GM21447 (cell line): ENCODE measurements at regions not wholly inside any gene's neighbourhood (a gene's known extent, or its start where the extent isn't known, plus 50 kb on each side); places are given as distances from the start of the nearest gene placed in this dataset.

ENCODE experiments used
- ATAC-seq: cut with Tn5 transposase; IDR thresholded peaks from one replicate; pipeline ENCODE4 v1.9.1; 2021; ENCODE audit not compliant: unreplicated experiment

GRCh38 chr19:31164791-31165251 lies 184.4 kb downstream of the TSHZ3 start:
- no peak for ATAC-seq

- no peak for ATAC-seq
Measured at GRCh38 chr19:31160336-31160926, 188.8 kb downstream of the TSHZ3 start.

DNA sequence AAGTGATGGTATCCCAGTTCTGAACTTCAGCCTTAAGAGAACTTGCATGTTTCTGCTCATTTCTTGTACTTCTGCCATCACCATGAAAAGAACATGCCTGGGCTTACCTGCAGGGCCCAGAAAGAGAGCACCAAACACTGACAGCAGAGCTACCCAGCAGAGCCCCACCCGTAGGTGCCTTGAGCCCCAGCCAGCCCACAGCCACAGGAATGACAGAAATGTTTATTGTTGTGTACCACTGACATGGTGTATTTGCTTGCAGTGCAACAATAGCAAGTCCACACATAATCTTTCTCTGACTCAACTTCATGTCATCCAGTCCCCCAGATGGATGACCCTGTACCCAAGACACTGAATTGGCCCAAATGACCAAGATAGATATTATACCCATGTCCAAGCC lies 195.2 kb downstream of the TSHZ3 start:
- ATAC-seq: no peak

GRCh38 chr19:31152906-31153305 lies 196.3 kb downstream of the TSHZ3 start:
- no peak for ATAC-seq

DNA sequence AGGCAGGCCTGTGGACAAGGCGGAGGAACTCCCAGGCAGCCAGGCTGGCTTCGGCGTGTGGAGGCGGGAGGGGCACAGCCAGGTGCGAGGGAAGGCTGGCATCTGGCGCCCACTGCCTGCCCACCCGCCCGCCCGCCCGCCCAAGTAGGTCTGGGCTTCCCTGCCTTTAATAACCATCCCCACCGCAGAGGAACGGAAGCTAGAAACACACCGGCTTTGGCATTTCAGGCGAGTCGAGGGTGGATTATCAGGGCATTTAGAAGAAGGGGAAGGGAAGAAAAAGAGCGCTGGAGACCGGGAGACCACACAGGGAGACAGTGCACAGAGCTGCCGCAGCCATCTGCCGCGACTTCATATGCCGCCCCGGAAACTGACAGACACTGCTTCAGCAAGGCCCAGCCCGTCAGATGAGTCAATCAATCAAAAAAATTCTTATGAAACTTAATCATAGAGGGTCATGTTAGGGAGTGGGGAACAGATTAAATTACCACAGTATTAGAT lies 199.7 kb downstream of the TSHZ3 start:
- ATAC-seq: no peak

DNA sequence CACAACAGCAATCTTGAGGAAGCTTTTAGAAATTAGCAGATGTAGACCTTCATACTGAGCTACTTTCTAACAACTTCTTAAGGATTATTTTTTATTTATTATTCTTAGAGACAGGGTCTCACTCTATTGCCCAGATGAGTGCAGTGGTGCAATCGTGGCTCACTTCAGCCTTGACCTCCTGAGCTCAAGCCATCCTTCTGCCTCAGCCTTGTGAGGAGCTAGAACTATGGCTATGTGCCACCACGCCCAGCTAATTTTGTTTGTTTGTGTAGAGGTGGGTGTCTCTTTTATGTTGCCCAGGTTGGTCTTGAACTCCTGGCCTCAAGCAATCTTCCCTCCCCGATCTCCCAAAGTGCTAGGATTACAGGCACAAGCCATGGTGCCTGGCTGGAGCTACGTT lies 200.6 kb downstream of the TSHZ3 start:
- ATAC-seq: no peak

DNA sequence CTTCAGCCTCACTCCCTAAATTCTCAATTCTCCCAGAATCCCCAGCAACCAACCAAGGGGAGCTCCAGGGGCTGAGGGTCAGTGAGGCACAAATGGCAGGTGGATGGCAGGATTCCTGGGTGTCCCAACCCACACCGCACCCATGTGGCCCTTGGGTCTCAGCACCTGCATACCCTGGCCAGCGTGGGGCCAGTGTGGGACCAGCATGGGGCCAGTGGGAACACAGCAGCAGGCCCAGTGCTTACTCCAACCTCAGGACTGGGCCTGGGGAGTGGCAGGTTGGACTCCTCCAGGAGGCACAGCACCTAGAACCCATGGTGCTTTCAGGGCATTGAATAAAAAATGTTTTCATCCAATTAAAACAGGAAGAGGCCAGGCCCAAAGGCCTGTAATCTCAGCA lies 202.0 kb downstream of the TSHZ3 start:
- ATAC-seq: no peak

DNA sequence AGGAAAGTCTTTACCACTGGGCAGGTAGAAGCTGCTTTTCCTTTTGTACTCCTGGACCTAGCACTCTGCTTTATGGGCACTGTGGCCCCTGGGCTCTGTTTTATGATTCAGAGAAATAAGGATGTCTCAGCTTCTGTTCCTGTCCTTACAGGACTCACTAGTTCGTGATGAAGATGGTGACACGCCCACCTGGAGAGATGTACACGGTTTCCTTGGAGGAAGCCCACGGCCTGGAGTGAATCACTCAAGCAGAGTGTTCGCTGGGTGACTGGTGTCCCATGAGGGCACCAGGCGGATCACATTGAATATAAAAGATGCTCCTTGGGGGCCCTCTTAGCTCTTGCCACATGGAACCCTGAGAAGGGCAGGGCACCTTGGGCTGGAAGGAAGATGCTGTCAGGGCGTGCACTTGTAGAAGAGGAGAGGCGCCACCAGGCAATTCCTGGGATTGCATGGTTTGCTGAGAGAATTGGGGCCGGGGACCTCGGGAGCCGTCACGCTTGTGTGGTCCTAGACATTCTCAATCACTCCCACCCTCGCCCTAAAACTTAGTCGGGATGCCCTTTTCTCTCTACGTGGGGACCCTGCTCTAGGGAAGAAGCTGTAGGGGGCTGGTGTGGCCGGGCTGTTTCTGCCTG lies 202.6 kb downstream of the TSHZ3 start:
- no peak for ATAC-seq

GRCh38 chr19:31146015-31146414 lies 203.2 kb downstream of the TSHZ3 start:
- ATAC-seq: no peak

GRCh38 chr19:31145007-31145406 lies 204.2 kb downstream of the TSHZ3 start:
- no peak for ATAC-seq

DNA sequence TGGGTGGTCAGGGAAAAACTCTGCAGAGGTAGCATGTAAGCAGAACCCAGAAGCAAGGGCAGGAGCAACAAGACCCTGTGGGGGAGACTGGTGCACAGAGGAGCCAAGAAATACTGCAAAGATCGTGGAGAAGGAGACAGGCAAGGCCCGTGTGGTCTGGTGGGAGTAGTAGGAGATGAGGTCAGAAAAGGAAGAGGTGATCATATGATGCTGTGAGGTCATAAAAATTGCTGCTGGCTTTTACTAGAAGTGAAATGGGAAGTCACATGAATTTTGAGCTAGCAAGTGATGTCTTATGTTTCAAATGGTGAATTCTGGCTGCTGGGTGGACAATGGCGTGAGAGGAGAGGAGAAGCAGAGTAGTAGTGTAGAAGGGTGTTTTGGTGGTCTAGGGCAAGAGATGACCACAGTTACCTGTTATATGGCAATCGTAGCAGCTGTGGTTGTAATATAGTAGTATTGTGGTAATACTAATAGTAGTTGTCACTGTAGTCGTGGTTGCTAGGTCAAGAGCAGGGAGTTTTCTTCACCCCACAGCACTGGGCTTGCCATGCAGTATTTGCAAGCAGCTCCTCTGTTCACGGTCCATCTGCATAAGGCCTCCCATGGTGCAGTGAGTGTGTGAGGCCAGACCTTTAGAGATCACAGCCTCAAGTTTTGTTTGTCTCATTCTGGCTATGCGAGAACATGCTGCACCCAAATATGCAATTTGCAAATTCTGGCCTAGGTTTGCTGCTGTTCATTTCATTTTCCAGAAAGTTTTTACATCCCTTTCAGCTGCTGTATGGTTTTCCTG lies 205.0 kb downstream of the TSHZ3 start:
- no peak for ATAC-seq

- ATAC-seq: no peak
Measured at GRCh38 chr19:31141301-31141700, 207.9 kb downstream of the TSHZ3 start.

- ATAC-seq: no peak
Measured at GRCh38 chr19:31140717-31141116, 208.5 kb downstream of the TSHZ3 start.

DNA sequence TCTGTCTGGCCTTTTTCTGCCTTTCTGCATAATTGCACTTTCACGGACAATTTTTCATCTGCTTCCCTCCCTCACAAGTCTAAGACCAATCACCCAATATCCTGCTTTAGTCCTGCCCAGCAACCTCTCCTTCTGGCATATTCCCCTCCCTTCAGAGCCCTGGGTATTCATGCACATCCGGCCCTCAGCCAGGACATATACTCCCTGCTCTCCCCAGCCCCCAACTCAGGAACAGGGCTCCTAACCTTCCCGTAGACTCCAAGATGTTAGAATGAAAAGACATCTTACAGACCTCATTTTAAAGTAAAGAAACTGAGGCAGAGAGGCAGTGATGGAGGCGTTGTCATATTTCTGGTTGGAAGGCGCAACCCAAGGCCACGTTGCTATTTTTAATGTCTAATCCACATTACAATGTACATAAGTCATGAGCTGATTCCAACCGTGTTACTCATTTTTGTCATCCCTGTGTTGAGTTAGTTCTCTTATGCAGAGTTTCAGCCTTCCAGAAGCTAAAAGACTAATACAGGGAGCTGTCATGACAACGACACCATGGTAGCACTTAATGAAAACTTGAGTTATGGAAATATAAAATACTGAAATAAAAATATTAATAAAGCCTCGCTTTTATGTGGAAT lies 209.2 kb downstream of the TSHZ3 start:
- no peak for ATAC-seq

- ATAC-seq: no peak
Measured at GRCh38 chr19:31138077-31138476, 211.2 kb downstream of the TSHZ3 start.

DNA sequence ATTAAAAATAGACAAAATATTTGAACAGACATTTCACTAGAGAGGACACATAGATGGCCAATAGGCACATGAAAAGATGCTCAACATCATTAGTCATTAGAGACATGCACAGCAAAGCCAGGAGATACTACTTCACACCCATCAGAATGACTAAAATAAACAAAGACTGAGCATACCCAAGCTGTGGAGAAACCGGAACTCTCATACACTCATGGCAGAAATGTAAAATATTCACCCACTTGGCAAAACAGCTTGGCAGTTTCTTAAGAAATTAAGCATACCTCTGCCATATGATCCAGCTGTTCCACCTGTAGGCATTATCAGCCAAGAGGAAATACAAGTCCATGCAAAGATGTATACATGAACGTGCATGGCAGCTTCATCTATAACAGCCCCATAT lies 213.4 kb downstream of the TSHZ3 start:
- no peak for ATAC-seq

GRCh38 chr19:31132753-31133110 lies 216.5 kb downstream of the TSHZ3 start:
- no peak for ATAC-seq

GRCh38 chr19:31128291-31128690 lies 220.9 kb downstream of the TSHZ3 start:
- ATAC-seq: no peak

GRCh38 chr19:31127134-31127967 lies 221.9 kb downstream of the TSHZ3 start:
- ATAC-seq: no peak

GRCh38 chr19:31126236-31126635 lies 223.0 kb downstream of the TSHZ3 start:
- ATAC-seq: no peak

DNA sequence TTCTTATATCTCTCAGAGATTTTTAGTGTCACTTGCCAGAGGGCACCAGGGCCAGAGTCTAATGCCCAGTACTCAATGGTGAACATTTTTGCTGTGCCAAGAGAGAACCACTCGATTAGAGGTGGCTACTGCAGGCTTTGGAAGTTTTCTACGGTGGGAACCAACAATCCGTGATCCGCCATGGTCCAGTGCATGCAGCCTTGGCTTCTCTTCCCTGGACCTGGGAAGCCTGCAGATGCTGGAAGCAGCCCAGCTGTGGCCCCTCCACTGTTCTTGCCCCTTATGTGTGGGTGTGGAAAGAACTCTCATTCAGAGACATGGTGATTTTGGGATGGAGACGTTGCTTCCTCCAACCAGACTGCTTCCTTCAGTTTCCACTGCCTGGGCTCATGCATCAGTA lies 224.2 kb downstream of the TSHZ3 start:
- ATAC-seq: no peak
